Stimulated activated CD8-positive, alpha-beta memory T cell treated with anti-CD3 and anti-CD28 coated beads, Interleukin-2, amount 100 ng/mL, for 1 hour (primary cell): ENCODE measurements at regions not wholly inside any gene's neighbourhood (a gene's known extent, or its start where the extent isn't known, plus 50 kb on each side); places are given as distances from the start of the nearest gene placed in this dataset.

Experiments used
- DNase-seq, 2 donors: peaks; one replicate each; pipeline ENCODE4 v3.0.0-alpha.2; 2020; ENCODE audit warnings: low read depth in 2 of 2

DNA sequence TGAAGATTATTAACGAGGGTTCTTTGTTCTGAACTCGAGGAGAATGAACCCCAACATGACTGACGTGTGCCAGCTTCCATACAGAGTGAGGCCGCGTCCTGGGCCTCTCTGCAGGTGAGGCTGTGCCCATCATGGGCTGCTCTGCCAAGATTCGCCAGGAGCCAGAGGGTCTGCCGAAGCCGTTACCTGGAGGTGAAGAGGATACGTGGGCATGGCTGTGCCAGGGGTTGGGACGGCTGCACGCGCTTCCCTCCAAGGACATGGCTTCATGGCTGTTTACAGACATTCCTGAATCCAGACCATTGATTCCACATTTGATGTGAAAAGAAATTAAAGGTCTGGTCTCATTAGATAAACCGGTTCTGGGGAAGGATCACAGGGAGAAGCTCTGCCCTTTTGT lies 211.4 kb upstream of the SALL3 start:
- no peak for DNase-seq

DNA sequence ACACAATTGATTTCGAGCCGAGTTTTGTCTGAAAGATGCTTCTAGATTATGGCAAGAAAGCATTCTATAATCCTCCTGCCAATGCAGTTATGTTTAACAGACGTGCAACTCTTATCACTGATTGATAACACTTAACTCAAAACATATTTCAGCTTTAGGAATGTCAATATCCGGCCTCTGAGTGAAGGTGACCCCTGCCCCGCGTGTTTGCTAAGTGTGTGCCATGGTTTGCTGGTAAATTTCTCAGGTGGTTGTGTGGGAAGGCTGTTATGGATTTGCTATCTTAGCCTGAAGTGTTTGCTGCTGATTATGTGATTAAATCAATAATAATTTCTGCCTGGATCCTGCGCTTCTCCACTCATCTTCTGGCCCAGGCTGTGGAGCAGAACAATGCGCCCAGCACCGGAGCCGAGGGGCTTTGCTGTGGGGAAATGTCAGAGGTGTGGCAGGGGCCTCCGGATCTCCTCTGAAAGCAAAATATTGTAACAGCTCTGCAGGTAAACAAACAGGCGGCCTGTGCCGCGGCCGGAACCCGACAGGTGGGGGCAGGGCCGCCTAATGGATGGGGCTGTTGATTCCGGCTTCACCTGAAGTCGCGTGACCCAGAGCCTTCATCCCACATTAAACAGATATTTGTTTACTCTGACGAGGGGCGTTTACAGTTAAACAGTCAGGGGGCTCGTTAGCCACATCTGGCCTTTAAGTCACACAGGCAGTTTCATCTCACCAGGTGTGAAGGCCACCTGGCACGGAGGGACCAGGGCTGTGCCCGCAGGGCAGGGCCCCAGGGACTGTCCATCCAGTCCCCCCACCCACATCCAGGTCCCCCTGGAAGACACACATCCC lies 210.7 kb upstream of the SALL3 start:
- DNase-seq = no peak

DNA sequence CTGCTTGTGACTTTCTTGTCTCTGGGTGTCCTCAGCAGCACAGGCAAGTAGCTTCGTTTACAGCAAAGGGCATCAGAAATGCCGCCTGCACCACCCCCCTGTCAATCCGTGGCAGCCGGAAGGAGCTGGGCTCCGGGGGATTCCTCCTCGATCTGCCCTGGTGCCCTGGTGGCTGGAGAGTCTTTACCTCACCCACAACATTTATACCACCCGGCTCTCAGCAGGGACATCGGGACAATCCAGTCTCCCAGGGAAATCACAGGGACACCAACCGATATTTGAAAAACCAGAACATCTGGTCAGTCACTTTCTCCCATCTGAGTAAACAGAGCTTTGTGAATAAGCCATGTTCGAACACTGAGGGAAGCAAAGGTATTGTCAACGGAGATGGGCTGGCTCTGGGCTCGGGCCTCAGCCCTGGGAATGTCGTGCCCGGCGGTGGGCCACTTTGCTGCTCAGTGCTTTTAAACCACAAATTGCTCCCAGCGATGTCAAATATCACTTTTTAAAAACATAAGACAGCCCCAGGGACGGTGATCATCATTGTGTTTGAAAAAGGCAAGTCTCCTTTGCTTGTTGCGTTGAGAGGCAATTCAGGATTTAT lies 210.0 kb upstream of the SALL3 start:
- DNase-seq = no peak

DNA sequence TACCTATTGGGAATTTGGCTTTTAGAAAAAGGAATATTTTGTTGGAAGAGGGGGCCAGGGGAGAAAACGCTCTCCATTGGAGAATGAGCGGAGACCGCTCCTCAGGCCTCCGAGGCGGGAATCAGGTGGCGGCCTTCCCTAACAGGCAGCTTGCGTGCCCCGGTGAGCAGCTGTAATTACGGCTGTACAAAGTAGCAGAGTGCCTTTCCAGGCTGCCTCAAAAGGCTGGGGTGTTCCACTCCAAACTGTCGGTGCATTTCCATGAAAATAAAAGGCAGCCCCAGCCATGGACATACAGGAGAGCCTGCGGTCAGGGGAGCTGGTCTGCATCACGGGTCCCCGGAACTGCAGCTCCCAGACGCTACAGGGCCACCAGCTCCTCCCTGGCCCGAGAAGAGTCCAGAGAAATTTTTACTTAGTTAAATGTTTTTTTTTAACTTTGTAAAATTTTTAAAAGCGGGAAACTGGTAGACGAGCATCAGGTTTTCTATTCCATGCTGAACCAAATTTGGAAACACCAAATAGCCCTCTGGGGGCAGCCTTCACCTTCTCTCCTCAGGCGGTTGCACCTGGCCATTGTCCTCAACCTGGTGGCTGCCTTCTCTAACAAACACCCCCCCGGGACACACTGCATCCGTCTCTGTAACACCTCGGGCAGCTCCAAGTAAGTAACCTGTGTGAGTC lies 209.3 kb upstream of the SALL3 start:
- no peak for DNase-seq

DNA sequence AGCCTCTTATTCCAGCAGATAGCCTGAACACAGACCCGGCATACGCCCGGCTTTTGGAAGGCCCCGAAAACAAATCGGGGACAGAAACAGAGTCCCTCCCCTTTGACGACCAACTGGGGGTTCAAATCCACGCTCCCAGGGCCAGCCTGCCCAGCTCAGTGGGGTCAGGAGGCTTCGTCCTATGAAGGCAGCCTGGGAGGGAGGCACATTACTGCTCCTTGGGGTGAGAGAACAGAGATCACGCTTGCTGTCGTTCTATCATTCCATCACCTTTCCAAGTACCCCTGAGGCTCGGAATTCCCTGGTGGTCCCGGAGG lies 208.8 kb upstream of the SALL3 start:
- DNase-seq = no peak

DNA sequence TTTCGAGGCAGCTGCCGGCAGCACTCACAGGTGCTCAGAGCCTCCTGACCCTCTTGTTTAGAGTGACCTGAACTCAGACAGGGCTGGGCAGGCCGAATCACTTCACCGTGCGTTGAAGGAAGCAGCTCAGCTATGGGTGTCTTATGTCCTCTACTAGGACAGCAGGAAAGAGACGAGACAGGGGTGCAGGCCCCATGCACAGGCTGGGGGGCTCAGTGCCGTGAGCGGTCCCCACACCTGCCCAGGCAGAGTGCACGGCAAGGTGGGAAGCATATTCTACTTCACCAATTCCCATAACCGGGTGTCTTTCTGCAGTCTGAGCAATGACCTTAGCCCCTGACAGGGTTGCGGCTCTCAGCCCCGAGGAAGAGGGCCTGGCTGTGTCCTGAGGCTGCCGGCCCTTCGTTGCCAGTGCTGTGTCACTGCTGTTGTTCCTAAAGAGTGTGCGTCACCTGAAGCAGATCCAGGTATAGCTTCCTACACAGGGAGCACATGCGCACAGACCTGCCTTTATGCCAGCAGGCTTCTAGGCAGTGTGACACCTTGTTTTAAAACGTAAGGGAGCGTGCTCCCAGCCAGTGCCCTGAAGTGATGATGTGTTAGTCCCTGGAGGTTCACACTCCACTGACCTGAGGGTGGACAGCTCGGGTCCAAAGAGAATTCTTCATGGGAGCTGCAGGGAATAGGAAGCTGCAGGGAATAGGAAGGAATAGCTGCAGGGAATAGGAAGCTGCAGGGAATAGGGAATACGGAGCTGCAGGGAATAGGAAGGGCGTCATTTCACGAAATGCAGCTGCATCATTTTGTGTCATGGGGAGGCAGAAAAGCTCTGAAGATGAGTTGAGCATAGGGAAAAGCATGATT lies 207.9 kb upstream of the SALL3 start:
- no peak for DNase-seq

DNA sequence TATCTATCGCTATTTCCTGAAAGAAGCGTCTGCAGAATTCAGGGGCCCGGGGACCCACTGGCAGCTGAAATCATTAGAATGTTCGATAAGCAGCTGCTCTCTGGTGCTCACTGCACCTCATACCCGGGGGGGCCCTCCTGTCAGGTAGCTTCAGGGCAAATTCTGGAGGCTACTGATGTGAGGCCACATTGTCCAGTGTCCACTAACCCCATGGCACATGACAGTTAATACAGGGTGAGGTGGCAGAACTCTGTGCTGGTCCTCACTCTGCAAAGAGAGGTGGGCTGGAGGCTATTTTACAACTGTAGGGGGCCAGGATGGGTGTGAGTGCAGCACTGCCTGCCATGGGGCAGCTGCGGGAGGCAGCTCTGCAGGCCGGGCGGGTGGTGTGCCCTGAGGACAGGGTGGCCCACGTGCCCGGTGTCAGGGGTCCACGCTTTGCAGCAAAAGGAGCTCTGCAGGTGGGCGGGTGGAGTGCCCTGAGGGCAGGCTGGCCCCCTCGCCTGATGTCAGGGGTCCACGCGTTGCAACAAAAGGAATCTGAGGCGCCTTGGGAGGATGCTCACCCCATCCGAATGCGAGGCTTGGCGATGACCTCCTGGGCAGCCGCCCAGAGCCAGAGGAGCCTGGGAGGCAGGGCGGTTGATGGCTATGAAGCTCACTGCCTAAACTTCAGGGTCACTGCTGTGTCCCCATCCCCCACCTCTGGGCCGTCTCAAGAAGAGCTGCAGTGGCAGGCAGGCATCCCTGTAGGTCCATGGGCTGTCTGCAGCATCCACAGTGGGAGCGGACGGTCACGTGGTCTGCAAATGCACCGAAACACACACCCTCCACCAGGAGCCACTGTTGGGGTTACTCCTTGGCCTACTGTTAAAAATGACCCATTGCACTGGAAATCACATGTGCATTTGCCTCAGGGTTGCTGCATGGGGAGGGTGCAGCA lies 207.0 kb upstream of the SALL3 start:
- no peak for DNase-seq

DNA sequence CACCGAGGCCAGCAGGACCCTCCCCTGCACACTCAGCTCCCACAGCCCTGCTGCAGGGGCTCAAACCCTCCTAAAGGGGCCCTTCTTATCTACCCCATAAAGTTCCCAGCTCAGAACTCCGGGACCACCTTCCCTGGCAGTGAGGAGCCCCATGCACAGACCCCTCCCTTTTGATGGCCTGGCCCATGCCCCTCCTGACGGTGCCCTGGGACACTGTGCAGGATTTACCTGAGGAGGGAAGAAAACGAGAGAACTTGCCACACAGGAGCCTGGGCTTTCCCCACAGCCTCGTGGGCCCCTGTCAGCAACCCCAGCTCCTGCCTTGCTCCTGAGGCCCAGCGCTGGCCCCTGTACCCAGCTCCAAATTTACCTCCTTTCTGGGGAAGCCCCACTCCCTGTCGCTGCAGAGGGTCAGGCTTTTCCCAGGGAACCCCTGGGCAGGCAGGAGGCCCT lies 206.3 kb upstream of the SALL3 start:
- no peak for DNase-seq

DNA sequence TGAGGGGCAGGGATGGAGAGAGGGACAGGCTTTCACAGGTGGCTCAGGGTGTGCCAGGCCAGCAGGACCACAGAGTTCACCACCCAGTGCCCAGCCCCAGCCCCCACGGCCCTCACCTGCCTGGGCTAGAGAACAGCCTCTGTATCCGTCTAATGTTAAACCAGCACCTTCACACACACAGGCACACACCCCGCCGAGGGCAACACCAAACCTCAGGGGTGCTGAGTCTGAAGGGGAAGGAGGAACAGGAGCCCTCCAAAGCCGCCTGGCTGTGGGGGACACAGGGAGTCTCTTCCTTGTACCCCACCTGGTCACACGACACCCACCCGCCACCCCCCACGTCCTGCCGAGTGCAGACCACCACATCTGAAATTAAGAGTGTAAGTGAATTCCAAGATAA lies 205.8 kb upstream of the SALL3 start:
- no peak for DNase-seq

DNA sequence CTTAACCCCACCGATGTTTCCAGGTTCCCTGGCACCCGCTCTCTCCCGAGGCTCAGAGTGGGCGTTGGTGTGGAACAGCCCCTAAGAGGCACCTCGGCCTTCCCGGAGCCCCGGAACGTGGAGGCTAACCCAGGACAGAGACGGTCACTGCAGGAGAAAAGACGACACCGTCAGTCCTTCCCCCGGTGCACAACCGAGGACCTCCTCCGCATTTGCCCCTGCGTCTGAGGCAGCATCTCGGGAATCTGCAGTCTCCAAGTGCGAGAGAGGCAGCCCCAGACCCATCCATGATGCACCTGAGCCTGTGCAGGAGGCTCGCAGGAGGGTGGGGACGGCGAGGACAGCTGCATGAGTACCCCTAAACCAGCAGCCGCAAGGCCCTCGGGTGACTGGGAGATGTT lies 204.9 kb upstream of the SALL3 start:
- no peak for DNase-seq

DNA sequence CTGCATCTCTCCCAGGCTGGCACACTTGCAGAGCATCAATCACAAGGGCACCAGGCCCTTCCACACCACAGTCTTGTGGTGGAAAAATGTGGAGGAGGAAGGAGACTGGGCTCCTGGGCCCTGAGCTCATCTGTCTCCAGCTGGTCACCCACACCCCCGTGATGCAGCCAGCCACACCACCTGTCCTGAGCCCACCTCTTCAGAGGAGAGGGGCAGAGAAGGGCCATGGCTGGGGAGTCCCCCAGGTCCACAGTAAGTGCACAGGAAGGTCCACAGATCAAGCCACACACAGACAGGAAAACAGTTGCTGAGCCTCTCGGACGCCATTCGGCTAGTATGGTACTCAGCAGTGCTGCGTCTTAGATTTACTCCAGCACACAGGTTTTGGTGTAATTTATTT lies 203.5 kb upstream of the SALL3 start:
- DNase-seq = no peak

DNA sequence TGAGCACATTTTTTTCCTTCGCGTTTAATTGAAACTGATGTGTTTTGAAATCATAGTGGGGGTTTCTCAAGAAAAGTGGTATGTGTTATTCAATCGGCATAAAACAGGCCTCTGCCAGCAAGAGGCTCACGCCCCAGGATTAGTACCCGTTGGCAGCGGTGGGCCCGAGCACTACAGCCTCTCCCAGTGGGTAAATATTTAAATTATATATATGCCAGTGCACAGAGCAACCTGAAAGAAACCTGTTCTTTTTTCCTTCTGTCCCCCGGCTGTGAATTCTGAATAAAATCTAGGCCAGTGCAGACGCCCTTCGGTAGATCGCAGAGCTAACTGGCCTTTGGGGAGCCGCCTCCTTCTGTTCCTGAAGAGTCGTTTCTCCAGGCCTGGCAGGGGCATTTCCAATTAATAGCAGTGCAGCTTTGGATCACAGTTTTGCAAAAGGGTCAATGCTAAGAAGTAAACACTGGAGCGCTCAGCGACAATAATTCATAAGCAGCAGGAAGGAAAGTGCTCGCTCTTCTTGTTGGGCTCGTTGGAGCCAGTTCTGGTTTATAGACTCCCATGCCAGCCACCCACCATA lies 202.8 kb upstream of the SALL3 start:
- DNase-seq = no peak

DNA sequence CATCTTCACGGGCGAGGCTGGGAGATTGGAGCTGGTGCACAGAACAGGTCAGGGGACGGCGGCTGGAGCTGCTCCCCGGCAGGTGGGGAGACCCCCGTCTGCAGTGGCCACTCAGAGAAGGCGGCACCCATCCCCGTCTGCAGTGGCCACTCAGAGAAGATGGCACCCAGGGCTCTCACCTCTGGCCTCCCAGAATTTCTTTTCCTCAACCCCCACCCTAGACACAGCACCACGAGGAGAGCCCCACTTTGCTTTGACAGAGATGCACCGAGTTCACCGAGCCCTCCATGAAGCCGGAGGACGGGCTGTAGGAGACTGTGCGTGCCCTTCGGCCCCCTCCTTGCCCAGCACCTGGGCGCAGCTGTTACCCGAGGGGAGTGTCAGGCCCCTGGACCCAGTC lies 201.6 kb upstream of the SALL3 start:
- DNase-seq = no peak

DNA sequence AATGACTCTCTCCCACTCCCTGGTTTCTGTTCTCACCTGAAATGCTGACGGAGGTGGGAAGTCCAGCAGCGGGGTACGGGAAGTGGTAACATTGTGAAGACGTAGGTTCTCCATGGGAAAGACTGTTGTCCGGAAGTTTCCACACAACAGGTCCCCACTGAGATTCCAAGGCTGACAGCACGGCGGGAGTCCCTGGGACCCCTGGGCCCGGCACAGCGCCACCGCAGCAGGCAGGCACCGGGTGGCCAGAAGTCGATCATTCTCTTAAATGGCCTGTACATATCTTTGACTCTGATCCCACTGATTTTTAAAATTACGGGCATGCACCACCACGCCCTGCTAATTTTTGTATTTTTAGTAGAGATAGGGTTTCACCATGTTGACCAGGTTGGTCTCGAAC lies 201.0 kb upstream of the SALL3 start:
- DNase-seq = no peak

DNA sequence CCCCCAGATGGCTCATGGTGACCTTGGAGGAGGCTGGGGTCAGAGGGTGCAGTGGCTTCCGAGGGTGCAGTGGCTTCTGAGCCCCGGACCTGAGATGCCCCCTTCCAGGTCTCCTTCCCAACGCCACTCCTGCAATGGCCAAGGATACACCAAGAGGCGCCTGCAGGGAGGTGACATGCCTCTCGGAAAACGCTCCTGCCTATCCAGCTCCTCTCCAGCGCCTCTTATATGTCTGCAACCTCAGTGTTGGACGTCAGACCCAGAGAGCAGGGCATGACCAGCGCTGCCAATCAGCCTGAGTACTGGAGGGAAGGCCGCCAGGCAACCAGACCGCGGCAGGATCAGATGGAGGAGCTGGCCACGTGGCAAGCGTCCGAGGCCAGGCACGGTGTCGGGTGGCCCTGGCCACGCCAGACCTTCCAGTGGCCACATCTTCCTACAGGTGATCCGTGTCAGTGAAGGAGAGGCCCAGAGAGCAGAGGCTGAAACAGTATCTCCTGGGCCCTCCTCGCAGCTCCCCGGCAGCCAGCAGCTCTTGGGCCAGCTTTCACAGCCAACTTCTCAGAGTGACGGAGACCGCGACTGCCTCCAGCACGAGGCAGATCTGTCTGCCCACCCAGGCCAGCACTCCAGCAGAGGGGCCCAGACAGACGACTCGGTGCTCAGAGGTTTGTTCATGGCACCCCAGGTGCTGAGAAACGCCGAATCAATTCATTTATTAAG lies 199.5 kb upstream of the SALL3 start:
- no peak for DNase-seq

DNA sequence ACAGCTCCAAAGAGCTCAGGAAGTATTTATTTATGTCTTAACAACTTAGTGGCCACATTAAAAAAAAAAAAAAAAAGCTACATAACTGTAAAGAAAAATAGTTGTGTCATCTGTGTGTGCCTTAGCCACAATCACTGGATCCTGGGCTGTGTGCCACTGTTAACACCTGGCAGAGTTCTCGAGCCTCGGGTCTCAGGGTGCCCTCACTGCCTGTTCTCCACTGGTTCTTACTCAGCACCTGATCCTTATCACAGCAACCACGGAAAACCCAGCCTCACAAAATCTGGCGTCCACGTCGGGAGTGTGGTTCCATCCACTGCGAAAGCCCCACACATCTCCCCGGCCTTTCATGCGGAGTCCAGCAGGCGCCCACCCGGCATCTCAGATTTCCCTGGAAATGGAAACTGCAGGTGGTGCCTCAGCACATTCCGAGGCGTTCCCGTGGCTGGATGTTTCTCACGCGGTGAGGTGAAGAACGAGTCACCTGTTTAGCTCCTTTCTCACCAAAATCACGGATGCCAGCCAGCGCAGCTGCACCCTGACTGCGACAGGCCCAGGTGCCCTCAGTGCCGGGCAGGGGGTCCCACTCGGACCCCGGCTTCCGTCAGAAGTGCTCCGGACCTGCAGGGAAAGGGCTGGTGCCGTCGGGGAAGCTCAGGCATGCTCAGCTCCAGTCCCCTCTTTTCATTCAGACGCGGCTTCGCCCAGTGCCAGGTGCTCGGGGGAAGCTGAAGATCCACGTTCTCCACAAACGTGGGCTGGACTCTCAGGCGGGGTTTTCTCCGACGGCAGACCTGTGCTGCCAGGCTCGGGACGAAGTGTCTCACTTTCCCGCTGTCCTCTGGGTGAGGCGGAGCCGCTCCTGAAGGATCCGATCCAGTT lies 198.7 kb upstream of the SALL3 start:
- DNase-seq = no peak

DNA sequence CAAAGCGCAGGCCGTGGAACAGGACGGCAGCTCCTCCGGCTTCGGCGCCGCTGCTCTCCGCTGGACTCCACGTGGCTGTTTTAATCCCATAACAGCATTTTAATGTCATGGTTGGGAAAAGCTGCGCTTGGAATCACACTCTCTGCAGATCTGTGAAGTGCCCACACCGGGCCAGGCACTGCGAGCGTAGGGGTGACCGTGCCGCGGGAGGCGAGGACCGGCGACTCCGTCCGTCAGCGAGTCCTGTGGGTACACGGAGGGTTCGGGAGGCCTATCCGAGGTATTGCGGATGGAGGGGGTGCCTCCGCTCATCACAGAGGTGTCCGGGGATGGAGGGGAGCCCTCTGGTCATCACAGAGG lies 198.0 kb upstream of the SALL3 start:
- no peak for DNase-seq

DNA sequence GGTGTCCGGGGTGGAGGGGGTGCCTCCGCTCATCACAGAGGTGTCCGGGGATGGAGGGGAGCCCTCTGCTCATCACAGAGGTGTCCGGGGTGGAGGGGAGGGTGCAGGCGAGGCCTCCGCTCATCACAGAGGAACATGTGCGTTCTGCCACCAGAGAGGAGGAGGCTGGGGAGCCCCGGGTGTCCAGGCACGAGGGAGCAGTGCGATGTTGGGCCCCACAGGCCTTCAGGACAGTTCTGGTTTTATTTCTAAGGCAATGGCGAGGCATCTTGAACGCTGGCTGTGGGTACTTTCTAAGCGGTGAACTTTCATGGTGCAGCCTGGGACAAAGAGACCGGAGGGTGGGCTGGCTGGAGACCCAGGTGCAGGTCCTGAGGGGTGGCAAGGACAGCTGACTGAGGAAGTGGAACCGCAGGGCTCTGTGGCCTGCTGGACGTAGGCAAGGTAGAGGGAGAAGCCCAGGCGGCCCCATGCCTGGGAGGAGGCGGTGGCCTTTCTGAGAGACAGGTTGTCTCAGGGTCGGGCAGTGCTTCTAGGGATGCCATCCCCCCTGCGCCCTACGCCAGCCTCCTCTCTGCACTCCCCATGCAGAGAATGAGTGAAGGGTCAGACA lies 196.6 kb upstream of the SALL3 start:
- DNase-seq = no peak

DNA sequence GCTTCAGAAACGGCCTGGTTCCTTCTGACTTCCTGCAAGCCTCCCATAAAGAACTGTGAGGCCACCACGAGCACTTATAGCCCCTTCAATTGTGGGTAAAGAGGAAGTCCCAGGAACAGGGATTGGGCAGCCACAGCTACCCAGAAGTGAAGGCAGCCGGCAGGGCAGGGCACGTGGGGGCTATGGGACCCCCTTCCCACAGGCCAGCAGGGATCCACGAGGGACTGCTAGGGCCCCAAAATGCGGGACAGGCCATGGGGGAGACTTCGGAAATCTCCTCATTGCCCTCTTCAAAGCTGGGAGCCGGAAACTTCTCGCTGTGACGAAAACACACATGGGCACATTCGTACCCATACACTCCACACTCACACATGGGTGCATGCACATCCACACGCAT lies 196.1 kb upstream of the SALL3 start:
- no peak for DNase-seq
